ENCODE measurements at regions not wholly inside any gene's neighbourhood (a gene's known extent, or its start where the extent isn't known, plus 50 kb on each side); places are given as distances from the start of the nearest gene placed in this dataset.
A peak's percentile ranks its signal among the peaks of the same experiment; 100 is the strongest.
"Not testable (repeated sequence)": the region's sequence is repeated elsewhere in the genome, so short reads cannot be mapped to it uniquely, and the experiment has no call there.

- no peak overlapping the region for H3K4me3 ChIP-seq (replicated peaks in 1 of 2; ENCODE audit: low read depth in 2 of 2, low read length in 2 of 2)
- TF ChIP-seq CTCF (IDR thresholded peaks at IDR 0.05; ENCODE audit: low read depth, low read length), result no peak
- DNase-seq (ENCODE audit: low read depth in 2 of 2), result peak in 1 of 2 donors; percentile 3
Observed at GRCh38 chr14:49114161-49114893, 471.9 kb downstream of the RPS29 start.

- no peak for TF ChIP-seq CTCF (IDR thresholded peaks at IDR 0.05; ENCODE audit: low read depth, low read length)
- no peak overlapping the region for H3K4me3 ChIP-seq (replicated peaks in 1 of 2; ENCODE audit: low read depth in 2 of 2, low read length in 2 of 2)
- no peak for DNase-seq (ENCODE audit: low read depth in 2 of 2)
Observed at GRCh38 chr14:49106741-49107667, 479.2 kb downstream of the RPS29 start.

GRCh38 chr14:49105956-49106355 lies 480.2 kb downstream of the RPS29 start:
- DNase-seq (ENCODE audit: low read depth in 2 of 2), result no peak
- TF ChIP-seq CTCF (IDR thresholded peaks at IDR 0.05; ENCODE audit: low read depth, low read length), result no peak
- H3K4me3 ChIP-seq (replicated peaks in 1 of 2; ENCODE audit: low read depth in 2 of 2, low read length in 2 of 2), result no peak overlapping the region

- H3K4me3 ChIP-seq (replicated peaks in 1 of 2; ENCODE audit: low read depth in 2 of 2, low read length in 2 of 2), result no peak overlapping the region
- no peak for TF ChIP-seq CTCF (IDR thresholded peaks at IDR 0.05; ENCODE audit: low read depth, low read length)
- DNase-seq (ENCODE audit: low read depth in 2 of 2), result no peak
Observed at GRCh38 chr14:49105512-49105911, 480.7 kb downstream of the RPS29 start.

GRCh38 chr14:49092345-49092744 lies 493.8 kb downstream of the RPS29 start:
- H3K4me3 ChIP-seq (replicated peaks in 1 of 2; ENCODE audit: low read depth in 2 of 2, low read length in 2 of 2), result no peak overlapping the region
- TF ChIP-seq CTCF (IDR thresholded peaks at IDR 0.05; ENCODE audit: low read depth, low read length), result no peak
- DNase-seq (ENCODE audit: low read depth in 2 of 2), result no peak

- no peak overlapping the region for H3K4me3 ChIP-seq (replicated peaks in 1 of 2; ENCODE audit: low read depth in 2 of 2, low read length in 2 of 2)
- no peak for TF ChIP-seq CTCF (IDR thresholded peaks at IDR 0.05; ENCODE audit: low read depth, low read length)
- DNase-seq (ENCODE audit: low read depth in 2 of 2), result no peak
Observed at GRCh38 chr14:49089107-49089506, 497.1 kb downstream of the RPS29 start.

GRCh38 chr14:49073292-49073691 lies 512.9 kb downstream of the RPS29 start:
- not testable (repeated sequence) for H3K4me3 ChIP-seq (replicated peaks in 1 of 2; ENCODE audit: low read depth in 2 of 2, low read length in 2 of 2); DNase-seq (ENCODE audit: low read depth in 2 of 2)
